ENCODE measurements at regions not wholly inside any gene's neighbourhood (a gene's known extent, or its start where the extent isn't known, plus 50 kb on each side); places are given as distances from the start of the nearest gene placed in this dataset.

- no peak for TF ChIP-seq ZNF710 (CRISPR knock-in tag; IDR thresholded peaks at IDR 0.05; ENCODE audit: borderline replicate concordance)
- no peak for TF ChIP-seq ZFP90 (CRISPR knock-in tag; IDR thresholded peaks at IDR 0.05; ENCODE audit: borderline replicate concordance)
- no peak for TF ChIP-seq ZNF253 (CRISPR knock-in tag; IDR thresholded peaks at IDR 0.05; ENCODE audit: borderline replicate concordance)
- TF ChIP-seq CSRNP1 (CRISPR knock-in tag; IDR thresholded peaks at IDR 0.05), result no peak
- no peak for TF ChIP-seq ZBTB2 (CRISPR knock-in tag; IDR thresholded peaks at IDR 0.05; ENCODE audit: low read depth)
- no peak for TF ChIP-seq ZNF646 (CRISPR knock-in tag; IDR thresholded peaks at IDR 0.05)
- TF ChIP-seq ZNF580 (CRISPR knock-in tag; IDR thresholded peaks at IDR 0.05; ENCODE audit: borderline replicate concordance, low read depth), result no peak
- TF ChIP-seq ZNF382 (CRISPR knock-in tag; IDR thresholded peaks at IDR 0.05; ENCODE audit: borderline replicate concordance), result no peak
- no peak for TF ChIP-seq HNRNPLL (IDR thresholded peaks at IDR 0.05; ENCODE audit: low read depth, low read length, poor library complexity, severe bottlenecking)
- no peak for TF ChIP-seq ZNF18 (CRISPR knock-in tag; IDR thresholded peaks at IDR 0.05; ENCODE audit: insufficient replicate concordance)
- no peak for TF ChIP-seq ZBTB46 (CRISPR knock-in tag; IDR thresholded peaks at IDR 0.05; ENCODE audit: borderline replicate concordance)
These were observed 62.8 kb upstream of the ZBTB40 start (continued) for GRCh38 chr1:22388671-22389450.

Measured in HepG2 (cell line).